ENCODE measurements at regions not wholly inside any gene's neighbourhood (a gene's known extent, or its start where the extent isn't known, plus 50 kb on each side); places are given as distances from the start of the nearest gene placed in this dataset.

- no peak for TF ChIP-seq CTCF (IDR thresholded peaks at IDR 0.05; ENCODE audit: insufficient read depth, low read length, poor library complexity, severe bottlenecking)
- Histone ChIP-seq H3K36me3 (ENCODE audit: control insufficient read depth, insufficient read depth, low read length) (no peaks in the 10 kb centered on the region), H3K4me3 (ENCODE audit: low read depth, low read length) (no peak overlapping the region), H3K27me3 (ENCODE audit: control insufficient read depth, insufficient read depth, low read length) (no peaks in the 10 kb centered on the region)
- DNase-seq (ENCODE audit: low read depth) = no peak
These were observed 100.9 kb upstream of the SORCS3 start for GRCh38 chr10:104540181-104540580.

GRCh38 chr10:104541820-104542219 is 99.3 kb upstream of the SORCS3 start:
- H3K36me3 ChIP-seq (ENCODE audit: control insufficient read depth, insufficient read depth, low read length) = no peaks in the 10 kb centered on the region
- H3K27me3 ChIP-seq (ENCODE audit: control insufficient read depth, insufficient read depth, low read length) = no peaks in the 10 kb centered on the region
- no peak overlapping the region for H3K4me3 ChIP-seq (ENCODE audit: low read depth, low read length)
- no peak for DNase-seq (ENCODE audit: low read depth)
- TF ChIP-seq CTCF (IDR thresholded peaks at IDR 0.05; ENCODE audit: insufficient read depth, low read length, poor library complexity, severe bottlenecking) = no peak

GRCh38 chr10:104546336-104546735 is 94.8 kb upstream of the SORCS3 start:
- Histone ChIP-seq H3K27me3 (ENCODE audit: control insufficient read depth, insufficient read depth, low read length) (no peaks in the 10 kb centered on the region), H3K36me3 (ENCODE audit: control insufficient read depth, insufficient read depth, low read length) (no peaks in the 10 kb centered on the region), H3K4me3 (ENCODE audit: low read depth, low read length) (no peak overlapping the region)
- no peak for DNase-seq (ENCODE audit: low read depth)
- TF ChIP-seq CTCF (IDR thresholded peaks at IDR 0.05; ENCODE audit: insufficient read depth, low read length, poor library complexity, severe bottlenecking) = no peak

- no peak for DNase-seq (ENCODE audit: low read depth)
- Histone ChIP-seq H3K4me3 (ENCODE audit: low read depth, low read length) (no peak overlapping the region), H3K36me3 (ENCODE audit: control insufficient read depth, insufficient read depth, low read length) (no peaks in the 10 kb centered on the region), H3K27me3 (ENCODE audit: control insufficient read depth, insufficient read depth, low read length) (no peaks in the 10 kb centered on the region)
- TF ChIP-seq CTCF (IDR thresholded peaks at IDR 0.05; ENCODE audit: insufficient read depth, low read length, poor library complexity, severe bottlenecking) = no peak
These were observed 94.3 kb upstream of the SORCS3 start for GRCh38 chr10:104546756-104547155.

- no peaks in the 10 kb centered on the region for H3K36me3 ChIP-seq (ENCODE audit: control insufficient read depth, insufficient read depth, low read length)
- peak; percentile 5 for DNase-seq (ENCODE audit: low read depth)
- no peak for TF ChIP-seq CTCF (IDR thresholded peaks at IDR 0.05; ENCODE audit: insufficient read depth, low read length, poor library complexity, severe bottlenecking)
These were observed 93.0 kb upstream of the SORCS3 start for GRCh38 chr10:104548090-104548489.

GRCh38 chr10:104556831-104557230 is 84.3 kb upstream of the SORCS3 start:
- DNase-seq (ENCODE audit: low read depth) = no peak
- no peak overlapping the region for H3K4me3 ChIP-seq (ENCODE audit: low read depth, low read length)
- TF ChIP-seq CTCF (IDR thresholded peaks at IDR 0.05; ENCODE audit: insufficient read depth, low read length, poor library complexity, severe bottlenecking) = no peak
- H3K36me3 ChIP-seq (ENCODE audit: control insufficient read depth, insufficient read depth, low read length) = no peaks in the 10 kb centered on the region
- H3K27me3 ChIP-seq (ENCODE audit: control insufficient read depth, insufficient read depth, low read length) = no peaks in the 10 kb centered on the region

More at GRCh38 chr10:104548090-104548489, 93.0 kb upstream of the SORCS3 start:
- Histone ChIP-seq H3K27me3 (ENCODE audit: control insufficient read depth, insufficient read depth, low read length) (no peaks in the 10 kb centered on the region), H3K4me3 (ENCODE audit: low read depth, low read length) (no peak overlapping the region)
